HFFc6 (cell line): ENCODE measurements at regions not wholly inside any gene's neighbourhood (a gene's known extent, or its start where the extent isn't known, plus 50 kb on each side); places are given as distances from the start of the nearest gene placed in this dataset.

ENCODE experiments used
- DNase-seq: peaks from one replicate; pipeline ENCODE4 v3.0.0-alpha.2; 2018
- H3K27ac Mint-ChIP-seq: 2 replicates; pipeline ENCODE4 v1.8.0; 2020; ENCODE audit warnings: mild to moderate bottlenecking, mixed read lengths
- H3K27me3 Mint-ChIP-seq: 2 replicates; pipeline ENCODE4 v1.8.0; 2021; ENCODE audit warnings: mild to moderate bottlenecking, moderate library complexity, mixed read lengths; ENCODE audit not compliant: insufficient read depth
- H3K36me3 Mint-ChIP-seq: 2 replicates; pipeline ENCODE4 v1.8.0; 2021; ENCODE audit warnings: low read depth, mixed read lengths
- H3K4me1 Mint-ChIP-seq: 2 replicates; pipeline ENCODE4 v1.8.0; 2020; ENCODE audit warnings: low read depth, mixed read lengths
- H3K4me3 Mint-ChIP-seq: 2 replicates; pipeline ENCODE4 v1.8.0; 2020; ENCODE audit warnings: mild to moderate bottlenecking, moderate library complexity, mixed read lengths
- H3K9me3 Mint-ChIP-seq: 2 replicates; pipeline ENCODE4 v1.8.0; 2020; ENCODE audit warnings: mild to moderate bottlenecking, mixed read lengths
- CTCF ChIP-seq: fragments of 200-600 bp; sonication (generic); IDR thresholded peaks from 2 replicates; pipeline ENCODE4 v1.5.0; 2021; ENCODE audit warnings: antibody characterized with exemption, mild to moderate bottlenecking

GRCh38 chr5:89228355-89228754 lies 345.4 kb upstream of the MEF2C start:
- H3K27me3 Mint-ChIP-seq: no peaks in the 10 kb centered on the region
- no peaks in the 10 kb centered on the region for H3K9me3 Mint-ChIP-seq
- H3K4me1 Mint-ChIP-seq: no peaks in the 10 kb centered on the region
- no peak overlapping the region for H3K4me3 Mint-ChIP-seq
- DNase-seq: no peak
- no peaks in the 10 kb centered on the region for H3K36me3 Mint-ChIP-seq
- TF ChIP-seq CTCF: no peak
- no peak overlapping the region for H3K27ac Mint-ChIP-seq

DNA sequence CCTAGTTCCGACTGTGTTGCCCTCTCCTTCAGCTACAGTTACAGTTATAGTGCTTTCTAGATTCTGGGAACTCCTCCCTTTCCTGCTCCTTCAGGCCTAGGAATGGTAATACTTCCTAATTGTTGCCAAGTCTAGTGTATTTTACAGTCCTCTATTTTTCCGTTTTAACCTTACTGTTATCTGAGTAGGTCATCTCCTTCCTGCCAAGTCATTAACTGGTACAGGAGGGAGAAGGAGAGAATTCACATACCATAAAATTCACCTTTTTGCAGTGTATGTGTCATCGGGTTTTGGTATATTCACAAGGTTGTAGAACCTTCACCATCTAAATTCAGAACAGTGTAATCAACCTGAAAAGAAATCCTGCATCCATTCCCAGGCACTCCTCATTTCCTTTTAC lies 335.4 kb upstream of the MEF2C start:
- Mint-ChIP-seq H3K27me3 (0 out of 2 replicates have a peak, but pooled peaks cover 2% of the 10 kb centered on the region), H3K4me3 (no peak overlapping the region), H3K4me1 (no peaks in the 10 kb centered on the region), H3K27ac (no peak overlapping the region), H3K36me3 (no peaks in the 10 kb centered on the region), H3K9me3 (no peaks in the 10 kb centered on the region)
- DNase-seq: no peak
- no peak for TF ChIP-seq CTCF

- TF ChIP-seq CTCF: no peak
- Mint-ChIP-seq H3K4me3 (no peak overlapping the region), H3K9me3 (no peaks in the 10 kb centered on the region), H3K27me3 (peaks cover 2% of the 10 kb centered on the region; the same call in 1 of the 2 replicates), H3K27ac (no peak overlapping the region), H3K36me3 (no peaks in the 10 kb centered on the region), H3K4me1 (peaks cover 10% of the 10 kb centered on the region)
- DNase-seq: no peak
These were observed 333.6 kb upstream of the MEF2C start for GRCh38 chr5:89216606-89217005.

GRCh38 chr5:89213573-89213972 lies 330.6 kb upstream of the MEF2C start:
- no peak overlapping the region for H3K27ac Mint-ChIP-seq
- H3K4me3 Mint-ChIP-seq: no peak overlapping the region

DNA sequence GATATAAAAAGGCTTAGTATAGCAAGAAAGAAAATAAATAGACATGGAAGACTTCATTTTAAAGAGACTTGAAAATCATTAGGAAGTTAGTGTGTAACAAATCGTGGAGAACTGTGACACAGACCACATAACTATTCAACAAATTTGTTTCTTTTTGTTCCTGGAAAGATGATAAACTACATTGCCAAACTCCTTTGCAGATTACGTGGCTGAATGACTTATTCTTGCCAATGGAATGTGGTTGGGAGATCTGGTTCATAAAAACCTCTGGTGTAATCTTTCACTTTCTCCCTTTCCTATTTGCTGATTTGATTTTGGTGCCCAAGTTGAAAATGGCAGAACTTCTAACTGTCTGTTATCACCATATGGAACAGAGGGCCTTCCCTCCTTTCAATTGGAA lies 328.9 kb upstream of the MEF2C start:
- no peaks in the 10 kb centered on the region; the same call in 1 of the 2 replicates for H3K27me3 Mint-ChIP-seq
- no peaks in the 10 kb centered on the region for H3K9me3 Mint-ChIP-seq
- H3K4me1 Mint-ChIP-seq: peaks cover 16% of the 10 kb centered on the region
- no peaks in the 10 kb centered on the region for H3K36me3 Mint-ChIP-seq
- H3K27ac Mint-ChIP-seq: no peak overlapping the region; the same call in none of the 2 replicates
- no peak for TF ChIP-seq CTCF
- DNase-seq: peak; percentile 80
- H3K4me3 Mint-ChIP-seq: peak overlapping the region; percentile 26

More at GRCh38 chr5:89213573-89213972, 330.6 kb upstream of the MEF2C start:
- no peaks in the 10 kb centered on the region for H3K9me3 Mint-ChIP-seq
- DNase-seq: no peak
- no peaks in the 10 kb centered on the region; the same call in 1 of the 2 replicates for H3K27me3 Mint-ChIP-seq
- TF ChIP-seq CTCF: no peak
- H3K4me1 Mint-ChIP-seq: peaks cover 16% of the 10 kb centered on the region
- H3K36me3 Mint-ChIP-seq: no peaks in the 10 kb centered on the region

DNA sequence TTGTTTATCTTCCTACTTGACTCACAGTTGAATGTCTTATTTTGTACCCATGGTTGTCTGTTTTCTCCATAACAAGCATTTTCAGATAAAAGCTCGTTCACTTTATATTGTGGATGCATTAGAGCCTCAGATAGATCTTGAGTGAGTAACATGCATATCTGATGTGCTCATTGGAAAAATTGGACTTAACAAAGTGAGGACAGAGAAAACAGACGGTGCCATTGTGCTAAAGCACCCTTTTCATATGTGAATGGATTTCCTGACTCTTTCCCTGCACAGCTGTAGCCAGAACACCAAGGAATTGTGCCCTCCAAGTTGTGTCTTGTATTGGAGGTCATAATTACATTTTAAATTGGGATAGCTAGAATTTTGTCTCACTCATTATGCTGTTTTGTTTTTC lies 325.8 kb upstream of the MEF2C start:
- H3K4me1 Mint-ChIP-seq: peaks cover 16% of the 10 kb centered on the region
- no peak for TF ChIP-seq CTCF

More for the DNA sequence above, 325.8 kb upstream of the MEF2C start:
- no peaks in the 10 kb centered on the region for H3K9me3 Mint-ChIP-seq
- H3K27me3 Mint-ChIP-seq: no peaks in the 10 kb centered on the region; the same call in 1 of the 2 replicates
- H3K36me3 Mint-ChIP-seq: no peaks in the 10 kb centered on the region
- no peak overlapping the region for H3K4me3 Mint-ChIP-seq
- H3K27ac Mint-ChIP-seq: no peak overlapping the region
- DNase-seq: no peak
